ENCODE measurements at regions not wholly inside any gene's neighbourhood (a gene's known extent, or its start where the extent isn't known, plus 50 kb on each side); places are given as distances from the start of the nearest gene placed in this dataset.

DNA sequence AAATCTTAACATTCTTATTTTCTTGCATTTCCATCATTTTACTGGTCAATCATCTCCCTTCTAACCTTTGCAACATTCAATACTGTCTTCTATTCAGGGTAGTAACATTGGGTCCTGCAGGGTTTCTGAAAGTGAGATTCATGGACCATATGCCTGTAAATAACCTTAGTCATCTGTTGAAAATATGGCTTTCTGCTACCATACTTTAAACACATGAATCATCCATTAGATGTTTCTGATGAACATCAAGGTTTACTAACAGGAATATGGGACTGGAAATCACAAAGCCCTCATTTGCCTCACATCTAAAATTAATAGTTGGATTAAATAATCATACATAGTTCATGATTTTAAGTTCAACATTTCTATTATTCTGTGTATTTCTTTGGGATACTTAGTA is 475.9 kb upstream of the MARCKS start:
- TF ChIP-seq, protein P1, sequence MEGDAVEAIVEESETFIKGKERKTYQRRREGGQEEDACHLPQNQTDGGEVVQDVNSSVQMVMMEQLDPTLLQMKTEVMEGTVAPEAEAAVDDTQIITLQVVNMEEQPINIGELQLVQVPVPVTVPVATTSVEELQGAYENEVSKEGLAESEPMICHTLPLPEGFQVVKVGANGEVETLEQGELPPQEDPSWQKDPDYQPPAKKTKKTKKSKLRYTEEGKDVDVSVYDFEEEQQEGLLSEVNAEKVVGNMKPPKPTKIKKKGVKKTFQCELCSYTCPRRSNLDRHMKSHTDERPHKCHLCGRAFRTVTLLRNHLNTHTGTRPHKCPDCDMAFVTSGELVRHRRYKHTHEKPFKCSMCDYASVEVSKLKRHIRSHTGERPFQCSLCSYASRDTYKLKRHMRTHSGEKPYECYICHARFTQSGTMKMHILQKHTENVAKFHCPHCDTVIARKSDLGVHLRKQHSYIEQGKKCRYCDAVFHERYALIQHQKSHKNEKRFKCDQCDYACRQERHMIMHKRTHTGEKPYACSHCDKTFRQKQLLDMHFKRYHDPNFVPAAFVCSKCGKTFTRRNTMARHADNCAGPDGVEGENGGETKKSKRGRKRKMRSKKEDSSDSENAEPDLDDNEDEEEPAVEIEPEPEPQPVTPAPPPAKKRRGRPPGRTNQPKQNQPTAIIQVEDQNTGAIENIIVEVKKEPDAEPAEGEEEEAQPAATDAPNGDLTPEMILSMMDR (IDR thresholded peaks at IDR 0.05) = no peak
- TF ChIP-seq POLR2AphosphoS5 (IDR thresholded peaks at IDR 0.05; ENCODE audit: low read depth, low read length) (no peak), EP300 (IDR thresholded peaks at IDR 0.05; ENCODE audit: borderline replicate concordance in 1 of 2, low read depth in 1 of 2, low read length in 1 of 2) (peak in 1 of 2 experiments; percentile 13; a peak in 1 of 4 replicates), FOSL2 (IDR thresholded peaks at IDR 0.05; ENCODE audit: borderline replicate concordance, low read depth) (peak; percentile 70; the same call in 1 of the 2 replicates), SMC3 (IDR thresholded peaks at IDR 0.05; ENCODE audit: low read depth, low read length) (no peak), EZH2phosphoT487 (IDR thresholded peaks at IDR 0.05; ENCODE audit: borderline replicate concordance, low read depth) (no peak), GATA2 (CRISPR knock-in tag; IDR thresholded peaks at IDR 0.05) (no peak), YY1 (IDR thresholded peaks at IDR 0.05; ENCODE audit: low read depth) (no peak)
- TF ChIP-seq, protein P2, sequence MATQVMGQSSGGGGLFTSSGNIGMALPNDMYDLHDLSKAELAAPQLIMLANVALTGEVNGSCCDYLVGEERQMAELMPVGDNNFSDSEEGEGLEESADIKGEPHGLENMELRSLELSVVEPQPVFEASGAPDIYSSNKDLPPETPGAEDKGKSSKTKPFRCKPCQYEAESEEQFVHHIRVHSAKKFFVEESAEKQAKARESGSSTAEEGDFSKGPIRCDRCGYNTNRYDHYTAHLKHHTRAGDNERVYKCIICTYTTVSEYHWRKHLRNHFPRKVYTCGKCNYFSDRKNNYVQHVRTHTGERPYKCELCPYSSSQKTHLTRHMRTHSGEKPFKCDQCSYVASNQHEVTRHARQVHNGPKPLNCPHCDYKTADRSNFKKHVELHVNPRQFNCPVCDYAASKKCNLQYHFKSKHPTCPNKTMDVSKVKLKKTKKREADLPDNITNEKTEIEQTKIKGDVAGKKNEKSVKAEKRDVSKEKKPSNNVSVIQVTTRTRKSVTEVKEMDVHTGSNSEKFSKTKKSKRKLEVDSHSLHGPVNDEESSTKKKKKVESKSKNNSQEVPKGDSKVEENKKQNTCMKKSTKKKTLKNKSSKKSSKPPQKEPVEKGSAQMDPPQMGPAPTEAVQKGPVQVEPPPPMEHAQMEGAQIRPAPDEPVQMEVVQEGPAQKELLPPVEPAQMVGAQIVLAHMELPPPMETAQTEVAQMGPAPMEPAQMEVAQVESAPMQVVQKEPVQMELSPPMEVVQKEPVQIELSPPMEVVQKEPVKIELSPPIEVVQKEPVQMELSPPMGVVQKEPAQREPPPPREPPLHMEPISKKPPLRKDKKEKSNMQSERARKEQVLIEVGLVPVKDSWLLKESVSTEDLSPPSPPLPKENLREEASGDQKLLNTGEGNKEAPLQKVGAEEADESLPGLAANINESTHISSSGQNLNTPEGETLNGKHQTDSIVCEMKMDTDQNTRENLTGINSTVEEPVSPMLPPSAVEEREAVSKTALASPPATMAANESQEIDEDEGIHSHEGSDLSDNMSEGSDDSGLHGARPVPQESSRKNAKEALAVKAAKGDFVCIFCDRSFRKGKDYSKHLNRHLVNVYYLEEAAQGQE (IDR thresholded peaks at IDR 0.05; ENCODE audit: low read depth, low read length) = no peak

All from SK-N-SH (cell line).